Neutrophil (primary cell): ENCODE measurements at regions not wholly inside any gene's neighbourhood (a gene's known extent, or its start where the extent isn't known, plus 50 kb on each side); places are given as distances from the start of the nearest gene placed in this dataset.

Experiments
- H3K27ac ChIP-seq: fragments of 200-600 bp; sonication (generic); 2 replicates; pipeline ENCODE4 v1.5.1; 2016; ENCODE audit warnings: mild to moderate bottlenecking, moderate library complexity
- H3K27me3 ChIP-seq: fragments of 200-600 bp; sonication (generic); 2 replicates; pipeline ENCODE4 v1.6.0; 2016; ENCODE audit warnings: mild to moderate bottlenecking
- H3K36me3 ChIP-seq: fragments of 200-600 bp; sonication (generic); 2 replicates; pipeline ENCODE4 v1.5.1; 2017
- H3K4me1 ChIP-seq, 2 experiments: fragments of 200-600 bp in 1 of 2; sonication (generic) in 1 of 2; 1 replicate in 1 of 2; 2 replicates in 1 of 2; pipeline versions ENCODE4 v1.5.1 to v1.6.1; 2013 to 2016; ENCODE audit warnings: low read depth in 1 of 2, low read length in 1 of 2, mild to moderate bottlenecking in 1 of 2, moderate library complexity in 1 of 2; ENCODE audit not compliant: control insufficient read depth in 1 of 2, insufficient read depth in 1 of 2
- H3K4me3 ChIP-seq, 2 experiments: fragments of 200-600 bp in 1 of 2; sonication (generic) in 1 of 2; 1 replicate in 1 of 2; 2 replicates in 1 of 2; pipeline ENCODE4 v1.5.1; 2013 to 2016; ENCODE audit warnings: low read depth in 1 of 2, low read length in 1 of 2, mild to moderate bottlenecking in 1 of 2, moderate library complexity in 1 of 2
- H3K9me3 ChIP-seq: fragments of 200-600 bp; sonication (generic); 2 replicates; pipeline ENCODE4 v1.5.1; 2016
- CTCF ChIP-seq: fragments of 200-600 bp; sonication (generic); IDR thresholded peaks from 2 replicates; pipeline ENCODE4 v1.5.1; 2016; ENCODE audit warnings: antibody characterized with exemption

DNA sequence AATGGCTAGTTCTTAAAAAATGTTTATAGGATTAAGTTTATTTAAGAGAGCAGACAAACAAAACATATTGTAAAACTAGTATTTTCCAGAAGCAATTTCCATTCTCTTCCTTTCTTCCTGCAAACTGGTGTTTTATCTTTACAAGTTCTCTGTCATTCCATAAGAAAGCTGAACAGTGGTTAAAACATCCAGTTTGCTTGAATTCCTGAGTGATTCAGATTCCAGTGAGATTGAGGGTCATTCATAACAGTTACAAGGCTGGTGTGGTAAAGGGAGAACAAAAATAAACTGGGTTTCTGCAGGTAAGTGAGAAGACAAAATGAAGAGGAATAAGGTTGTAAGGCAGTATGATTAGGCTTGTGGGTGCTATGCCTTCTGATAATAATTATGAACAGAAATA lies 544.8 kb upstream of the DIPK2B start:
- no peak overlapping the region for H3K27ac ChIP-seq
- no peak overlapping the region for H3K4me3 ChIP-seq
- no peaks in the 10 kb centered on the region for H3K36me3 ChIP-seq
- peaks cover 0 to 4% of the 10 kb centered on the region in 2 experiments for H3K4me1 ChIP-seq
- H3K27me3 ChIP-seq, result no peaks in the 10 kb centered on the region
- H3K9me3 ChIP-seq, result no peaks in the 10 kb centered on the region
- no peak for TF ChIP-seq CTCF

DNA sequence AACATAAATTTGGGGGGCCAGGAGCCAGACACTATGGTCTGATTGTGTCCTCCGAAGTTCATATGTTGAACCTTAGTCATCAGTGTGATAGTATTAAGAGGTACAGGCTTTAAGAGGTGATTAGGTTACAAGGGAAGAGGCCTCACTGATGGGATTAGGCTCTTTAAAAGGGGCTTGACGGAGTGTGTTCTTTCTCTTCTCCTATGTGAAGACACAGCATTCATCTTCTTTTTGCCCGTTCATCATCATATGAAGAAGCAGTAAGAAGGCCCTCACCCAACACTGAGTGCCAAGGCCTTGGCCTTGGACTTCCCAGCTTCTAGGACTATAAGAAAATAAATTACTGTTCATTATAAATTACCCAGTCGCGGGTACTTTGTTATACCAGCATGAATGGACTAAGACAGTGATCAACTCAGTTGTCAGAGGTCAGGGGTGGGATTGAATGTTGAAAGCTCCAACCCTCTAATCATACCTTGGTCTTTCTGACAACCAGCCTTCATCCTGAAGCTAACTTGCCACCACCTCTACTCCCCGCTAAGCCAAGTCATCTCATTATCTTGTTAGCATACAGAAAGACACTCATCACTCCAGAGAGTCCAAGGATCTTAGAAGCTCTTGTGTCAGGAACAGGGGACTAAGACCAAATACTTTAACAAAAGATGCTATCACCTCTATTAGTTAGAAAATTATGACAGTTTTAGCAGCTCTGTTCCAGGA lies 543.4 kb upstream of the DIPK2B start:
- no peak overlapping the region for H3K27ac ChIP-seq

DNA sequence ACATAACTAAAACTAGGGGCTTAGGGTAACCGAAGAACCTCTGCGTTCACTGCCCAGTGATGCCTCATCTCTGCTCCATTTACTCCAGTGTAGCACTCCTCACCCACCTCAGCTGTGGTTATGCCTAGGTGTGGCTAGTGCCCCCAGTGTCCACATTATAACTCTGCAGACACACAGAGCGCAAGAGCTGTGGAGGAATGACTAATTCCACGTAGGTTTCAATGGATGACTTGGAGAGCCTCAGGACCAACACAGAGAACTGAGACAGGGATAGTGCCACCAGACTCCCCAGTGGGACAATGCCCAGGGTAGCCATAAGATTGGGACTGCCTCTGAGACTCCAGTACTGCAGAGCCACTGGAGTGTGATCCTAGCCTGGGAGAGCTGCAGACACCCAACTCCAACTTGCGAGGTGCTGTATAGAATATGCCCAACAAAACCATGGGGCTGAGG lies 542.4 kb upstream of the DIPK2B start:
- H3K4me3 ChIP-seq, result no peak overlapping the region
- TF ChIP-seq CTCF, result no peak
- peaks cover 0 to 4% of the 10 kb centered on the region in 2 experiments for H3K4me1 ChIP-seq
- no peaks in the 10 kb centered on the region for H3K27me3 ChIP-seq
- H3K9me3 ChIP-seq, result no peaks in the 10 kb centered on the region
- no peaks in the 10 kb centered on the region for H3K36me3 ChIP-seq
- no peak overlapping the region for H3K27ac ChIP-seq

More for the DNA sequence above, 543.4 kb upstream of the DIPK2B start:
- Histone ChIP-seq H3K36me3 (no peaks in the 10 kb centered on the region), H3K27me3 (no peaks in the 10 kb centered on the region), H3K9me3 (no peaks in the 10 kb centered on the region), H3K4me1 (peaks cover 0 to 4% of the 10 kb centered on the region in 2 experiments), H3K4me3 (no peak overlapping the region)
- no peak for TF ChIP-seq CTCF

GRCh38 chrX:45740291-45740690 lies 539.6 kb upstream of the DIPK2B start:
- H3K36me3 ChIP-seq, result no peaks in the 10 kb centered on the region
- no peak for TF ChIP-seq CTCF

GRCh38 chrX:45735571-45735970 lies 534.9 kb upstream of the DIPK2B start:
- no peak overlapping the region for H3K4me3 ChIP-seq
- TF ChIP-seq CTCF, result no peak
- no peaks in the 10 kb centered on the region for H3K27me3 ChIP-seq
- H3K27ac ChIP-seq, result no peak overlapping the region
- no peaks in the 10 kb centered on the region for H3K9me3 ChIP-seq
- H3K4me1 ChIP-seq, result no peaks in the 10 kb centered on the region
- no peaks in the 10 kb centered on the region for H3K36me3 ChIP-seq

More at GRCh38 chrX:45740291-45740690, 539.6 kb upstream of the DIPK2B start:
- H3K27ac ChIP-seq, result no peak overlapping the region
- H3K27me3 ChIP-seq, result no peaks in the 10 kb centered on the region
- no peaks in the 10 kb centered on the region for H3K9me3 ChIP-seq
- no peaks in the 10 kb centered on the region for H3K4me1 ChIP-seq
- H3K4me3 ChIP-seq, result no peak overlapping the region
